H1 (cell line): ENCODE measurements at regions not wholly inside any gene's neighbourhood (a gene's known extent, or its start where the extent isn't known, plus 50 kb on each side); places are given as distances from the start of the nearest gene placed in this dataset.

Source experiments
- CTCF ChIA-PET: fragments of 300-600 bp; sonication (Branson Sonifier 250); formaldehyde crosslinking; loops from one replicate; lab custom pipeline; 2021; ENCODE audit not compliant: partially characterized antibody; lab: Charles Lee
- POLR2A ChIA-PET: fragments of 300-600 bp; sonication (Branson Sonifier 250); formaldehyde crosslinking; loops from one replicate; lab custom pipeline; 2021; ENCODE audit warnings: inconsistent platforms; ENCODE audit not compliant: partially characterized antibody; lab: Charles Lee
- DNase-seq, 2 experiments: peaks; one replicate each; pipeline versions ENCODE4 v3.0.0 to v3.0.0-alpha.2; 2010 to 2022; ENCODE audit warnings: low spot score in 2 of 2, low read depth in 1 of 2, mixed read lengths in 1 of 2
- FAIRE-seq: peaks from 2 replicates; lab custom pipeline; 2011; peaks lifted over from hg19 to GRCh38; lab: Jason Lieb, UNC
- H2AFZ ChIP-seq: 2 replicates; pipeline ENCODE4 v1.8.1; 2012; ENCODE audit warnings: low read length, inconsistent platforms
- H2AK5ac ChIP-seq: 2 replicates; pipeline ENCODE4 v1.6.1; 2013; ENCODE audit warnings: low read depth, low read length
- H2BK120ac ChIP-seq: replicated peaks from 2 replicates; pipeline ENCODE3; 2013; ENCODE audit warnings: low read depth, low read length, inconsistent platforms
- H2BK12ac ChIP-seq: 2 replicates; pipeline ENCODE4 v1.6.1; 2013; ENCODE audit warnings: low read depth, low read length
- H2BK15ac ChIP-seq: 2 replicates; pipeline ENCODE4 v1.6.1; 2013; ENCODE audit warnings: low read length
- H2BK20ac ChIP-seq: 2 replicates; pipeline ENCODE4 v1.6.1; 2013; ENCODE audit warnings: low read length
- H2BK5ac ChIP-seq: 2 replicates; pipeline ENCODE4 v1.6.1; 2013; ENCODE audit warnings: low read depth, low read length
- H3K14ac ChIP-seq: 2 replicates; pipeline ENCODE4 v1.6.1; 2013; ENCODE audit warnings: inconsistent platforms; ENCODE audit not compliant: insufficient read length
- H3K18ac ChIP-seq: 2 replicates; pipeline ENCODE4 v1.6.1; 2013; ENCODE audit warnings: low read length; ENCODE audit errors: extremely low read depth
- H3K23ac ChIP-seq: 2 replicates; pipeline ENCODE4 v1.6.1; 2013; ENCODE audit warnings: inconsistent platforms; ENCODE audit not compliant: insufficient read length
- H3K23me2 ChIP-seq: 2 replicates; pipeline ENCODE4 v1.6.1; 2013; ENCODE audit warnings: low read depth, low read length
- H3K27ac ChIP-seq: 2 replicates; pipeline ENCODE4 v1.6.1; 2011; ENCODE audit warnings: low read depth, low read length, inconsistent platforms
- H3K27me3 ChIP-seq, 4 experiments: replicated peaks in 1 of 4; 1 replicate in 1 of 4; 2 replicates in 3 of 4; pipeline versions ENCODE4 v1.6.1 to v1.8.1; 2011 to 2013; ENCODE audit warnings: low read length in 3 of 4, mild to moderate bottlenecking in 3 of 4, inconsistent platforms in 2 of 4, mixed read lengths in 2 of 4, moderate library complexity in 1 of 4; ENCODE audit not compliant: control insufficient read depth in 3 of 4, insufficient read depth in 3 of 4; ENCODE audit errors: extremely low read depth in 1 of 4
- H3K36me3 ChIP-seq, 4 experiments: 2 replicates each; pipeline versions ENCODE4 v1.6.1 to v1.8.1; 2011 to 2013; ENCODE audit warnings: mild to moderate bottlenecking in 4 of 4, low read length in 3 of 4, moderate library complexity in 2 of 4, control low read depth in 1 of 4, inconsistent platforms in 1 of 4; ENCODE audit not compliant: insufficient read depth in 4 of 4, control insufficient read depth in 2 of 4
- H3K4ac ChIP-seq: replicated peaks from 2 replicates; pipeline ENCODE3; 2013; ENCODE audit warnings: low read length, low read depth, mixed read lengths, inconsistent platforms; ENCODE audit not compliant: insufficient read length
- H3K4me1 ChIP-seq, 4 experiments: replicated peaks in 1 of 4; 1 replicate in 1 of 4; 2 replicates in 3 of 4; pipeline versions ENCODE4 v1.6.1 to v1.8.1; 2011 to 2013; ENCODE audit warnings: low read length in 3 of 4, inconsistent platforms in 2 of 4, mixed read lengths in 1 of 4; ENCODE audit not compliant: insufficient read depth in 4 of 4, control insufficient read depth in 3 of 4
- H3K4me2 ChIP-seq, 2 experiments: 2 replicates each; pipeline versions ENCODE4 v1.6.1 to v1.8.1; 2011 to 2013; ENCODE audit warnings: low read depth in 2 of 2, low read length in 2 of 2, control low read depth in 1 of 2, inconsistent platforms in 1 of 2, mild to moderate bottlenecking in 1 of 2; ENCODE audit not compliant: insufficient read depth in 1 of 2
- H3K4me3 ChIP-seq, 4 experiments: fragments of 200-600, 300-600 bp in 1 of 4; sonication (generic), shearing (Covaris generic), sonication (Bioruptor Twin) in 1 of 4; 2 replicates each; pipeline versions ENCODE4 v1.5.1 to v1.8.1; 2011 to 2016; ENCODE audit warnings: low read length in 4 of 4, low read depth in 3 of 4, control low read depth in 2 of 4, inconsistent platforms in 2 of 4, mild to moderate bottlenecking in 2 of 4, mixed read lengths in 1 of 4, moderate library complexity in 1 of 4; ENCODE audit not compliant: insufficient read depth in 2 of 4; ENCODE audit errors: extremely low read depth in 1 of 4
- H3K56ac ChIP-seq: replicated peaks from 2 replicates; pipeline ENCODE3; 2013; ENCODE audit warnings: low read depth, mild to moderate bottlenecking, mixed read lengths, low read length, inconsistent platforms; ENCODE audit not compliant: insufficient read length
- H3K79me1 ChIP-seq: 2 replicates; pipeline ENCODE4 v1.6.1; 2013; ENCODE audit warnings: low read depth, low read length, control low read depth
- H3K79me2 ChIP-seq, 2 experiments: 2 replicates each; pipeline versions ENCODE4 v1.6.1 to v1.8.1; 2012 to 2013; ENCODE audit warnings: low read length in 2 of 2, mild to moderate bottlenecking in 2 of 2, inconsistent platforms in 1 of 2; ENCODE audit not compliant: insufficient read depth in 2 of 2, control insufficient read depth in 1 of 2
- H3K9ac ChIP-seq, 4 experiments: replicated peaks in 1 of 4; 1 replicate in 1 of 4; 2 replicates in 3 of 4; pipeline versions ENCODE4 v1.6.1 to v1.8.1; 2011 to 2013; ENCODE audit warnings: low read depth in 3 of 4, low read length in 3 of 4, control low read depth in 2 of 4, mild to moderate bottlenecking in 2 of 4, moderate library complexity in 2 of 4, inconsistent platforms in 1 of 4; ENCODE audit errors: extremely low read depth in 1 of 4
- H3K9me3 ChIP-seq, 2 experiments: 2 replicates each; pipeline versions ENCODE4 v1.6.1 to v1.8.1; 2012 to 2013; ENCODE audit warnings: mild to moderate bottlenecking in 2 of 2, moderate library complexity in 2 of 2, control low read depth in 1 of 2, inconsistent platforms in 1 of 2, low read depth in 1 of 2, low read length in 1 of 2, mixed read lengths in 1 of 2; ENCODE audit not compliant: insufficient read depth in 2 of 2
- H4K20me1 ChIP-seq, 2 experiments: replicated peaks in 1 of 2; 2 replicates each; pipeline versions ENCODE3 to v1.8.1; 2011 to 2013; ENCODE audit warnings: inconsistent platforms in 2 of 2, low read length in 2 of 2, mild to moderate bottlenecking in 1 of 2; ENCODE audit not compliant: insufficient read depth in 2 of 2, control insufficient read depth in 1 of 2
- H4K5ac ChIP-seq: 2 replicates; pipeline ENCODE4 v1.6.1; 2013; ENCODE audit warnings: low read length, low read depth, mixed read lengths, inconsistent platforms; ENCODE audit not compliant: insufficient read length
- H4K8ac ChIP-seq: 2 replicates; pipeline ENCODE4 v1.8.0; 2013; ENCODE audit warnings: mild to moderate bottlenecking, moderate library complexity, low read length, inconsistent platforms; ENCODE audit not compliant: insufficient read depth; ENCODE audit errors: extremely low read depth
- H4K91ac ChIP-seq: replicated peaks from 2 replicates; pipeline ENCODE3; 2013; ENCODE audit warnings: low read length, mixed read lengths, inconsistent platforms; ENCODE audit not compliant: insufficient read length
- CHD2 ChIP-seq: IDR thresholded peaks from 2 replicates; pipeline ENCODE4 v1.6.1; 2012; ENCODE audit warnings: low read length, improper control_type of control experiment
- CREB1 ChIP-seq: IDR thresholded peaks from 2 replicates; pipeline ENCODE4 v1.6.1; 2012; ENCODE audit warnings: inconsistent platforms
- FOSL1 ChIP-seq: IDR thresholded peaks from 2 replicates; pipeline ENCODE4 v1.6.1; 2011; ENCODE audit warnings: mild to moderate bottlenecking, low read depth, low read length, moderate library complexity; ENCODE audit not compliant: insufficient read depth
- GABPA ChIP-seq: IDR thresholded peaks from 2 replicates; pipeline ENCODE4 v1.6.1; 2011; ENCODE audit warnings: mild to moderate bottlenecking, low read length, moderate library complexity, borderline replicate concordance; ENCODE audit not compliant: insufficient read depth
- HDAC2 ChIP-seq, 2 experiments: fragments of 300-600 bp in 1 of 2; sonication (generic) in 1 of 2; IDR thresholded peaks; 2 replicates each; pipeline ENCODE4 v1.6.1; 2011 to 2012; ENCODE audit warnings: low read depth in 2 of 2, low read length in 2 of 2, mild to moderate bottlenecking in 2 of 2, moderate library complexity in 2 of 2, borderline replicate concordance in 1 of 2, inconsistent platforms in 1 of 2
- NANOG ChIP-seq: IDR thresholded peaks from 2 replicates; pipeline ENCODE4 v1.6.1; 2011; ENCODE audit warnings: low read length, low read depth, mild to moderate bottlenecking, inconsistent platforms; ENCODE audit not compliant: insufficient read depth, poor library complexity, severe bottlenecking
- PHF8 ChIP-seq: fragments of 200-600 bp; sonication (generic); conservative IDR thresholded peaks from 2 replicates; pipeline ENCODE4 v1.7.1; 2012; ENCODE audit warnings: low read depth, mild to moderate bottlenecking, inconsistent platforms, low read length, moderate library complexity
- RAD21 ChIP-seq, 2 experiments: IDR thresholded peaks in 1 of 2; conservative IDR thresholded peaks in 1 of 2; 2 replicates each; pipeline ENCODE4 v1.6.1; 2011; ENCODE audit warnings: low read depth in 2 of 2, low read length in 2 of 2, improper control_type of control experiment in 1 of 2, inconsistent platforms in 1 of 2, mild to moderate bottlenecking in 1 of 2, moderate library complexity in 1 of 2
- RBBP5 ChIP-seq: IDR thresholded peaks from 2 replicates; pipeline ENCODE4 v1.7.1; 2012; ENCODE audit warnings: low read depth, mild to moderate bottlenecking, inconsistent platforms, low read length, moderate library complexity, borderline replicate concordance
- RXRA ChIP-seq: IDR thresholded peaks from 2 replicates; pipeline ENCODE4 v1.6.1; 2011; ENCODE audit warnings: low read depth, mild to moderate bottlenecking, low read length, moderate library complexity; ENCODE audit not compliant: insufficient read depth
- TAF1 ChIP-seq: IDR thresholded peaks from 2 replicates; pipeline ENCODE4 v1.6.1; 2011; ENCODE audit warnings: mild to moderate bottlenecking, low read depth, low read length
- TAF7 ChIP-seq: optimal IDR thresholded peaks from 2 replicates; pipeline ENCODE3; 2011; ENCODE audit warnings: low read depth, mild to moderate bottlenecking, inconsistent platforms, low read length, moderate library complexity, borderline replicate concordance
- TBP ChIP-seq: IDR thresholded peaks from 2 replicates; pipeline ENCODE4 v1.6.1; 2011; ENCODE audit warnings: low read depth, low read length, improper control_type of control experiment
- WGBS, 2 experiments: shearing (Covaris generic) in 1 of 2; methylation state at CpG; one replicate each; pipeline versions ENCODE4 v1.1.6 to v1.1.7; 2013 to 2015; ENCODE audit warnings: low lambda C conversion rate in 2 of 2, mixed read lengths in 2 of 2, inconsistent platforms in 1 of 2, low coverage in 1 of 2, missing lambda C conversion rate in 1 of 2; ENCODE audit not compliant: insufficient replicate concordance in 2 of 2, insufficient coverage in 1 of 2, insufficient read length in 1 of 2; ENCODE audit errors: extremely low coverage in 1 of 2, missing lambda C conversion rate in 1 of 2; 5-methylcytosine and 5-hydroxymethylcytosine counted together

DNA sequence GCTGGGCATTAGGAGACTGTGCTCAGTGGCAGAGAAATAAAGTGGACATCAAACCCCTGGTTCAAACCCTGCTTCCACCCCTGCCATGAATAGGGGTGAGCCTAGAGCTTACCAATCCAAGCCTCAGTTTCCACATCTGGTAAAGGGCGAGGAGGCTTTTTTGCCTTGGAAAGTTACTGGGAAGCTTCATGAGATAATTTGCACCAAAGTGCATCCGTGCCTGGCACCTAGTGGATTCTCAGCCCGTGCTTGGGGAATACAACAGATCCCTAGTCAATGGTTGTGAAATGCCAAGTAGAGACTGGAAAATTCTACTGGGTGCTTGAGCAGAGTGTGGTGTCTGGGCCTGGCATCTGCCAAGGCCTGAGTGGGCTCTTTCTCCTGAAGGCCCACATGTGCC, 158.7 kb upstream of the ZMIZ1 start:
- no peaks in the 10 kb centered on the region for H4K20me1 ChIP-seq
- H2BK5ac ChIP-seq, result no peak overlapping the region
- H3K4me2 ChIP-seq, result no peak overlapping the region
- H3K79me1 ChIP-seq, result no peaks in the 10 kb centered on the region
- peaks cover 0 to 5% (median 0%) of the 10 kb centered on the region in 4 experiments; a peak in 3 of 7 replicates for H3K27me3 ChIP-seq
- H3K23ac ChIP-seq, result no peak overlapping the region
- no peak overlapping the region for H2BK120ac ChIP-seq
- H3K14ac ChIP-seq, result no peak overlapping the region
- no peak overlapping the region for H3K9ac ChIP-seq
- peak overlapping the region; percentile 37; the same call in 1 of the 2 replicates for H2BK15ac ChIP-seq
- H2BK12ac ChIP-seq, result 0 out of 2 replicates have a peak overlapping the region, but pooled peaks have one; percentile 33
- no peak overlapping the region for H2AFZ ChIP-seq
- no peak overlapping the region for H3K27ac ChIP-seq
- CTCF ChIA-PET, result interaction anchor here (1.2 to 1.9 kb wide), 2 partner anchors 9 to 57 kb away, joined by 3 to 6 read pairs; no protein-coding TSS in a partner anchor
- DNase-seq (no peak), FAIRE-seq (no peak)
- H4K8ac ChIP-seq, result no peak overlapping the region
- H3K18ac ChIP-seq, result no peak overlapping the region
- no peak overlapping the region for H3K56ac ChIP-seq
- no peak overlapping the region for H2AK5ac ChIP-seq
- POLR2A ChIA-PET, result interaction anchor here (1.9 kb wide), 1 partner anchor 11 kb away, joined by 5 read pairs; no protein-coding TSS in a partner anchor
- H3K36me3 ChIP-seq, result no peaks in the 10 kb centered on the region
- H3K4me1 ChIP-seq, result peaks cover 8 to 27% (median 21%) of the 10 kb centered on the region in 4 experiments
- WGBS, 2 experiments, result 66% methylated on average over 3 of the region's 3 CpGs; no CpG with 5 or more reads in 1 of the 2 experiments
- no peaks in the 10 kb centered on the region; the same call in 1 of the 2 replicates for H3K23me2 ChIP-seq
- H3K4me3 ChIP-seq, result no peak overlapping the region
- no peak overlapping the region; the same call in 1 of the 2 replicates for H2BK20ac ChIP-seq
- H4K5ac ChIP-seq, result no peak overlapping the region
- TF ChIP-seq TAF1 (no peak), TAF7 (no peak), FOSL1 (no peak), TBP (no peak), CHD2 (no peak), RXRA (no peak), RAD21 (IDR thresholded peaks at IDR 0.05 in 1 of 2, conservative IDR thresholded peaks at IDR 0.05 in 1 of 2; ENCODE audit: low read depth in 2 of 2, low read length in 2 of 2) (no peak), RBBP5 (no peak), CREB1 (no peak), NANOG (no peak), HDAC2 (IDR thresholded peaks at IDR 0.05; ENCODE audit: borderline replicate concordance in 1 of 2, low read depth in 2 of 2, low read length in 2 of 2) (no peak), PHF8 (no peak), GABPA (no peak)
- no peak overlapping the region for H4K91ac ChIP-seq
- H3K9me3 ChIP-seq, result no peaks in the 10 kb centered on the region
- no peak overlapping the region for H3K4ac ChIP-seq
- H3K79me2 ChIP-seq, result no peaks in the 10 kb centered on the region
